ENCODE measurements at regions not wholly inside any gene's neighbourhood (a gene's known extent, or its start where the extent isn't known, plus 50 kb on each side); places are given as distances from the start of the nearest gene placed in this dataset.
"Not testable (repeated sequence)": the region's sequence is repeated elsewhere in the genome, so short reads cannot be mapped to it uniquely, and the experiment has no call there.

DNA sequence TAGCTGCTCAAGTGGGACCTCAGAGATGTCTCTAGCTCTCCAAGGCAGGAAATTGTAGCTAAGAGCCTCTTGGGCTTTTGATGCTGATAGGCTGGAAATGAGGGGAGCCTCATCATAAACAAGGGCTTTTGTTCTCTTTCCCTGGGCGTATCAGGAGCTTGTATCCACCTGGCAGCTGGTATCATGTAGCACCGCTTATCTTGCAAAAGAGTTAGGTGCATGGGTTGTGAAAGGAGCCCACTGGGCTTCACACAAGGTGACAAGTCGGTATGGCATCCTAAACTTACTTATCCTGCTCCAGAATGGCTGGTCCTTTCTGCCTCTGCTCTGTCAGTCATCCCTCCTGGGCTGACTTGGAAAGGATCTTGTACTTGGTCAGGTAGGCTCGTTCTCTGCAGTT lies 565.8 kb downstream of the GRXCR1 start:
- DNase-seq (ENCODE audit: low spot score), result no peak
- in situ Hi-C loops (cut with MboI; ENCODE audit: low pct_unique_long_range_greater_than_20kb, low sequenced_read_pairs, unreplicated experiment), result no loop called here
- TF ChIP-seq, protein P1, sequence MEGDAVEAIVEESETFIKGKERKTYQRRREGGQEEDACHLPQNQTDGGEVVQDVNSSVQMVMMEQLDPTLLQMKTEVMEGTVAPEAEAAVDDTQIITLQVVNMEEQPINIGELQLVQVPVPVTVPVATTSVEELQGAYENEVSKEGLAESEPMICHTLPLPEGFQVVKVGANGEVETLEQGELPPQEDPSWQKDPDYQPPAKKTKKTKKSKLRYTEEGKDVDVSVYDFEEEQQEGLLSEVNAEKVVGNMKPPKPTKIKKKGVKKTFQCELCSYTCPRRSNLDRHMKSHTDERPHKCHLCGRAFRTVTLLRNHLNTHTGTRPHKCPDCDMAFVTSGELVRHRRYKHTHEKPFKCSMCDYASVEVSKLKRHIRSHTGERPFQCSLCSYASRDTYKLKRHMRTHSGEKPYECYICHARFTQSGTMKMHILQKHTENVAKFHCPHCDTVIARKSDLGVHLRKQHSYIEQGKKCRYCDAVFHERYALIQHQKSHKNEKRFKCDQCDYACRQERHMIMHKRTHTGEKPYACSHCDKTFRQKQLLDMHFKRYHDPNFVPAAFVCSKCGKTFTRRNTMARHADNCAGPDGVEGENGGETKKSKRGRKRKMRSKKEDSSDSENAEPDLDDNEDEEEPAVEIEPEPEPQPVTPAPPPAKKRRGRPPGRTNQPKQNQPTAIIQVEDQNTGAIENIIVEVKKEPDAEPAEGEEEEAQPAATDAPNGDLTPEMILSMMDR (IDR thresholded peaks at IDR 0.05; ENCODE audit: extremely low read depth, insufficient read depth, missing control alignments), result no peak

DNA sequence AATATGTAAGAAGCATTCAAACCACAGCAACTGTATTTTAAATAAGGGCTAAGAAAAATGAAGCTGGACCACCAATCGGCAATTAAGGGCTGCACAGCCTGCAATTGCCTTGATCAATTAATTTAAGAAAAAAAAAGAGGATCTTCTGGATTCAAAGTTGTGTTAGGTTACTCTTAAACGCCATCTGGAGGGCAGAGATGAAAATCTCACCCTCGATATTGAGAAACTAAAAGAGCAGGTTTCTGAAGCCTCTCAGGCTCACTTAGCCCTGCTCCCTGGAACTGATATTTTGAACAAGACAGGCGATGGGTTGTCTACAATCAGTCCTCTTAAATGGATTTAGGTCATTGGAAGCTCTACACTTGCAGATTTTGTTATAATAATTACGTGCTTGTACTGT lies 579.4 kb downstream of the GRXCR1 start:
- in situ Hi-C loops (cut with MboI; ENCODE audit: low pct_unique_long_range_greater_than_20kb, low sequenced_read_pairs, unreplicated experiment), result no loop called here
- DNase-seq (ENCODE audit: low spot score), result no peak

DNA sequence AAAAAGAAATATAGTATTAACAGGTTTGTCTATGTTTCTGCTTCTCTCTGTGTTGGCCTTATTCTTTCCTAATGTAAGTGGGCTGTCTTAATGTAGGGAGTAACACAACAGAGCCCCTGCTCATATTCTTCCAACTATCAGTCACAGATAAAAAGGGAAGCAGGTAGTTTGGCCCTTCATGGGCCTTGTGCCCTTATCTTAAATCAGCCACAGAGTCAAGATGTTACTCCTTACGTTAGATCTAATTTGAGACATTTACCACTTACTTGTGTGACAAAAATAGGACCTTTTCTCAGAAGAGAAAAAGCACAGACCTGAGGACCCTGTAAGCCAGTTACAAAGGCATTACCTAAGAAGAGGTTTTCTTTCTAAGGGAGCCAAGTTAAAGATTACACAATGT lies 589.0 kb downstream of the GRXCR1 start:
- DNase-seq (ENCODE audit: low spot score), result no peak
- TF ChIP-seq, protein P1 (IDR thresholded peaks at IDR 0.05; ENCODE audit: extremely low read depth, insufficient read depth, missing control alignments), result no peak
- in situ Hi-C loops (cut with MboI; ENCODE audit: low pct_unique_long_range_greater_than_20kb, low sequenced_read_pairs, unreplicated experiment), result no loop called here

More for the DNA sequence above, 579.4 kb downstream of the GRXCR1 start:
- TF ChIP-seq, protein P1 (IDR thresholded peaks at IDR 0.05; ENCODE audit: extremely low read depth, insufficient read depth, missing control alignments), result no peak

DNA sequence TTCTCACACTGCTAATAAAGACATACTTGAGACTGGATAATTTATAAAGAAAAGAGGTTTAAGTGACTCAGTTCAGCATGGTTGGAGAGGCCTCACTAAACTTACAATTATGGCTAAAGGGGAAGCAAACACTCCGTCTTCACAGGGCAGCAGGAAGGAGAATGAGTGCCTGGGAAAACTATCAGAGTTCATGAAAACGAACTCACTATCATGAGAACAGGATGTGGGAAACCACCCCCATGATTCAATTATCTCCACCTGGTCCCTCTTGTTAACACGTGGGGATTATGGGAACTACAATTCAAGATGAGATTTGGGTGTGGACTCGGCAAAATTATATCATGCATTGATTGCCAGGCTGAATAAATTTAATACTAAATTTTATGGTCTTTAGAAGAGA lies 592.7 kb downstream of the GRXCR1 start:
- in situ Hi-C loops (cut with MboI; ENCODE audit: low pct_unique_long_range_greater_than_20kb, low sequenced_read_pairs, unreplicated experiment), result no loop called here
- DNase-seq (ENCODE audit: low spot score), result no peak
- TF ChIP-seq, protein P1 (IDR thresholded peaks at IDR 0.05; ENCODE audit: extremely low read depth, insufficient read depth, missing control alignments), result no peak

DNA sequence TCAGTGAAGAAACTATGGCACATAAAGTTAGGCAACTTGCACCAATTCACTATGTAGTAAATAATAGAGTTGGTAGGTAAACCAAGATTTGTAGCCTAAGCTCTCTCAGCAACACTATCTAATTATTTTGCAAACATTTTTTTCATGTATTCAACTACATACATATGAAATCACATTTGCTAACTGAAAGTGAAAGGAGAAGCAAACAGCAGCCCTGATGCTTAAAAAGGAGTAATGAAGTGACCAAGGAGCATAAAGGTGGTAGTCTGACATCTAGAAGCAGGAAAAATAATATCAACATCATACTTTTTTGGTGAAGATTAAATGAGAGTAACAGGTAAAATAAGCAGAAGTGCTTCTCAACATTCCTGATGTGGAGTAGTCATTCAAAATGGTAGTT lies 603.7 kb downstream of the GRXCR1 start:
- TF ChIP-seq, protein P1 (IDR thresholded peaks at IDR 0.05; ENCODE audit: extremely low read depth, insufficient read depth, missing control alignments), result no peak
- DNase-seq (ENCODE audit: low spot score), result peak; percentile 19
- in situ Hi-C loops (cut with MboI; ENCODE audit: low pct_unique_long_range_greater_than_20kb, low sequenced_read_pairs, unreplicated experiment), result no loop called here

DNA sequence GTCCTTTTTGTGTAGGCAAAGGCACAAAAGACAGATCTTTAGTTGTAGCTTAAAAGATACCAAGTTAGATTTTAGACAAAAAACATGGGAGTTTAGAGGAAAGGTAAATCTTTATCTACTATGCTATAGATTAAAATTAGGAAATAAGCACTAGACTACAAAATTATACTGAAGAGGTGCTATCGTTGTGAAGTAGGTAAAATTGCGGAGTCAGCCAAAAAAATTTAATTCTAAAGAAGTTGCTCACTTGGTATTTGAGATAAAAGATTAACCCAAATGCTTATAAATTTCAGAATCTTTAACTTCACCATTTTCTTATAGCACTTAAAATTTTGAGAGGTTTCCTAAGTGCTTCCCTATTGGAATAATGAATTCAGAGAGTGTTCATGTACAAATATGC lies 604.1 kb downstream of the GRXCR1 start:
- in situ Hi-C loops (cut with MboI; ENCODE audit: low pct_unique_long_range_greater_than_20kb, low sequenced_read_pairs, unreplicated experiment), result no loop called here

DNA sequence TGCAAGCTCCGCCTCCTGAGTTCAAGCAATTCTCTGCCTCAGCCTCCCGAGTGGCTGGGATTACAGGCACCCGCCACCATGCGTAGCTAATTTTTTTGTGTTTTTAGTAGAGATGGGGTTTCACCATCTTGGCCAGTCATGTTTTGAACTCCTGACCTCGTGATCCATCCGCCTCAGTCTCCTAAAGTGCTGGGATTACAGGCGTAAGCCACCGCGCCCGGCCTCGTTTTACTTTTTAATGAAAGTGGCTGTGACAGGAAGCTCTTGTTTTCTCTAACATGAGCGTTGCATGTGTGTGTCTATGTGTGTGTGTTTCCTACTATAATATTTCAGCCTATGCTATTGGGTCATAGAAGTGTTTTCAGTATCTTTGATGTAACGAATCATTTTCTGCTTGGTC lies 613.3 kb downstream of the GRXCR1 start:
- in situ Hi-C loops (cut with MboI; ENCODE audit: low pct_unique_long_range_greater_than_20kb, low sequenced_read_pairs, unreplicated experiment); DNase-seq (ENCODE audit: low spot score): not testable (repeated sequence)

More for the DNA sequence above, 604.1 kb downstream of the GRXCR1 start:
- DNase-seq (ENCODE audit: low spot score), result no peak
- TF ChIP-seq, protein P1 (IDR thresholded peaks at IDR 0.05; ENCODE audit: extremely low read depth, insufficient read depth, missing control alignments), result no peak

All from GM13977 (cell line).